Activated CD8-positive, alpha-beta memory T cell treated with anti-CD3 and anti-CD28 coated beads for 48 hours (primary cell): ENCODE measurements at regions not wholly inside any gene's neighbourhood (a gene's known extent, or its start where the extent isn't known, plus 50 kb on each side); places are given as distances from the start of the nearest gene placed in this dataset.

Source experiments
- DNase-seq, 3 experiments: peaks; one replicate each; pipeline ENCODE4 v3.0.0-alpha.2; 2020; ENCODE audit warnings: low read depth in 2 of 3, low spot score in 2 of 3

GRCh38 chr17:72206376-72206775, 85.6 kb downstream of the SOX9 start:
- DNase-seq, result no peak

- DNase-seq, result no peak
Measured at GRCh38 chr17:72208832-72209231, 88.0 kb downstream of the SOX9 start.

- no peak for DNase-seq
Measured at GRCh38 chr17:72212041-72212440, 91.2 kb downstream of the SOX9 start.

GRCh38 chr17:72215490-72215889, 94.7 kb downstream of the SOX9 start:
- DNase-seq, result no peak

GRCh38 chr17:72215928-72216327, 95.1 kb downstream of the SOX9 start:
- DNase-seq, result no peak

GRCh38 chr17:72219137-72219823, 98.5 kb downstream of the SOX9 start:
- DNase-seq, result no peak

GRCh38 chr17:72219824-72220493, 99.1 kb downstream of the SOX9 start:
- no peak for DNase-seq

- no peak for DNase-seq
Measured at GRCh38 chr17:72222661-72223380, 102.0 kb downstream of the SOX9 start.

GRCh38 chr17:72223866-72224291, 103.1 kb downstream of the SOX9 start:
- DNase-seq, result no peak

- no peak for DNase-seq
Measured at GRCh38 chr17:72226322-72226721, 105.5 kb downstream of the SOX9 start.

GRCh38 chr17:72233986-72234385, 113.2 kb downstream of the SOX9 start:
- DNase-seq, result no peak

- no peak for DNase-seq
Measured at GRCh38 chr17:72234985-72235384, 114.2 kb downstream of the SOX9 start.

GRCh38 chr17:72236980-72237633, 116.3 kb downstream of the SOX9 start:
- no peak for DNase-seq

GRCh38 chr17:72238157-72238673, 117.4 kb downstream of the SOX9 start:
- no peak for DNase-seq

GRCh38 chr17:72239548-72239947, 118.7 kb downstream of the SOX9 start:
- no peak for DNase-seq

- DNase-seq, result no peak
Measured at GRCh38 chr17:72240333-72240732, 119.5 kb downstream of the SOX9 start.

GRCh38 chr17:72244494-72244893, 123.7 kb downstream of the SOX9 start:
- no peak for DNase-seq

- no peak for DNase-seq
Measured at GRCh38 chr17:72244956-72245355, 124.1 kb downstream of the SOX9 start.

GRCh38 chr17:72249441-72249840, 128.6 kb downstream of the SOX9 start:
- no peak for DNase-seq

GRCh38 chr17:72250206-72250605, 129.4 kb downstream of the SOX9 start:
- no peak for DNase-seq

- no peak for DNase-seq
Measured at GRCh38 chr17:72253597-72253996, 132.8 kb downstream of the SOX9 start.
